ENCODE measurements at regions not wholly inside any gene's neighbourhood (a gene's known extent, or its start where the extent isn't known, plus 50 kb on each side); places are given as distances from the start of the nearest gene placed in this dataset.
"Not testable (repeated sequence)": the region's sequence is repeated elsewhere in the genome, so short reads cannot be mapped to it uniquely, and the experiment has no call there.

GRCh38 chr1:56248138-56248537 lies 331.2 kb downstream of the PLPP3 start:
- Histone ChIP-seq H3K27me3 (ENCODE audit: insufficient read depth, low read length) (no peaks in the 10 kb centered on the region), H2AFZ (ENCODE audit: low read depth, low read length) (no peak overlapping the region), H3K36me3 (ENCODE audit: insufficient read depth, low read length) (no peaks in the 10 kb centered on the region), H3K9me3 (ENCODE audit: low read length) (no peaks in the 10 kb centered on the region), H3K4me1 (ENCODE audit: insufficient read depth, low read length) (peaks cover 31% of the 10 kb centered on the region), H3K4me3 (ENCODE audit: low read length) (no peak overlapping the region)

GRCh38 chr1:56246726-56247125 lies 332.6 kb downstream of the PLPP3 start:
- H3K36me3 ChIP-seq (ENCODE audit: insufficient read depth, low read length); H3K27me3 ChIP-seq (ENCODE audit: insufficient read depth, low read length); H2AFZ ChIP-seq (ENCODE audit: low read depth, low read length); H3K9me3 ChIP-seq (ENCODE audit: low read length); H3K4me3 ChIP-seq (ENCODE audit: low read length): not testable (repeated sequence)
- H3K4me1 ChIP-seq (ENCODE audit: insufficient read depth, low read length), result peaks cover 24% of the 10 kb centered on the region

GRCh38 chr1:56240400-56240799 lies 339.0 kb downstream of the PLPP3 start:
- peaks cover 4% of the 10 kb centered on the region for H3K4me1 ChIP-seq (ENCODE audit: insufficient read depth, low read length)
- peaks cover 6% of the 10 kb centered on the region for H3K9me3 ChIP-seq (ENCODE audit: low read length)
- H3K27me3 ChIP-seq (ENCODE audit: insufficient read depth, low read length), result no peaks in the 10 kb centered on the region
- no peak overlapping the region for H2AFZ ChIP-seq (ENCODE audit: low read depth, low read length)
- H3K36me3 ChIP-seq (ENCODE audit: insufficient read depth, low read length), result no peaks in the 10 kb centered on the region
- H3K4me3 ChIP-seq (ENCODE audit: low read length), result no peak overlapping the region

GRCh38 chr1:56237491-56238064 lies 341.8 kb downstream of the PLPP3 start:
- no peaks in the 10 kb centered on the region for H3K36me3 ChIP-seq (ENCODE audit: insufficient read depth, low read length)
- peaks cover 4% of the 10 kb centered on the region for H3K9me3 ChIP-seq (ENCODE audit: low read length)
- H3K27me3 ChIP-seq (ENCODE audit: insufficient read depth, low read length), result no peaks in the 10 kb centered on the region
- H3K4me1 ChIP-seq (ENCODE audit: insufficient read depth, low read length), result peaks cover 4% of the 10 kb centered on the region
- no peak overlapping the region for H3K4me3 ChIP-seq (ENCODE audit: low read length)
- H2AFZ ChIP-seq (ENCODE audit: low read depth, low read length), result no peak overlapping the region

- no peaks in the 10 kb centered on the region for H3K36me3 ChIP-seq (ENCODE audit: insufficient read depth, low read length)
- no peaks in the 10 kb centered on the region for H3K27me3 ChIP-seq (ENCODE audit: insufficient read depth, low read length)
- H3K4me1 ChIP-seq (ENCODE audit: insufficient read depth, low read length), result peaks cover 4% of the 10 kb centered on the region
- H3K4me3 ChIP-seq (ENCODE audit: low read length), result no peak overlapping the region
- H2AFZ ChIP-seq (ENCODE audit: low read depth, low read length), result no peak overlapping the region
- H3K9me3 ChIP-seq (ENCODE audit: low read length), result peaks cover 3% of the 10 kb centered on the region
These were observed 342.7 kb downstream of the PLPP3 start for GRCh38 chr1:56236688-56237087.

- no peak overlapping the region for H3K4me3 ChIP-seq (ENCODE audit: low read length)
These were observed 343.4 kb downstream of the PLPP3 start for GRCh38 chr1:56235909-56236510.

GRCh38 chr1:56229186-56229585 lies 350.2 kb downstream of the PLPP3 start:
- Histone ChIP-seq H3K4me3 (ENCODE audit: low read length) (peak overlapping the region; percentile 1), H2AFZ (ENCODE audit: low read depth, low read length) (peak overlapping the region; percentile 42), H3K9me3 (ENCODE audit: low read length) (no peaks in the 10 kb centered on the region), H3K36me3 (ENCODE audit: insufficient read depth, low read length) (no peaks in the 10 kb centered on the region), H3K27me3 (ENCODE audit: insufficient read depth, low read length) (no peaks in the 10 kb centered on the region), H3K4me1 (ENCODE audit: insufficient read depth, low read length) (peaks cover 30% of the 10 kb centered on the region)

More at GRCh38 chr1:56235909-56236510, 343.4 kb downstream of the PLPP3 start:
- Histone ChIP-seq H3K4me1 (ENCODE audit: insufficient read depth, low read length) (peaks cover 4% of the 10 kb centered on the region), H3K9me3 (ENCODE audit: low read length) (peaks cover 3% of the 10 kb centered on the region), H2AFZ (ENCODE audit: low read depth, low read length) (no peak overlapping the region), H3K36me3 (ENCODE audit: insufficient read depth, low read length) (no peaks in the 10 kb centered on the region), H3K27me3 (ENCODE audit: insufficient read depth, low read length) (no peaks in the 10 kb centered on the region)

- H3K27me3 ChIP-seq (ENCODE audit: insufficient read depth, low read length), result no peaks in the 10 kb centered on the region
- H2AFZ ChIP-seq (ENCODE audit: low read depth, low read length), result no peak overlapping the region
- no peaks in the 10 kb centered on the region for H3K9me3 ChIP-seq (ENCODE audit: low read length)
- H3K36me3 ChIP-seq (ENCODE audit: insufficient read depth, low read length), result no peaks in the 10 kb centered on the region
- no peak overlapping the region for H3K4me3 ChIP-seq (ENCODE audit: low read length)
- peaks cover 30% of the 10 kb centered on the region for H3K4me1 ChIP-seq (ENCODE audit: insufficient read depth, low read length)
These were observed 351.5 kb downstream of the PLPP3 start for GRCh38 chr1:56227886-56228285.

- no peak overlapping the region for H2AFZ ChIP-seq (ENCODE audit: low read depth, low read length)
- no peaks in the 10 kb centered on the region for H3K9me3 ChIP-seq (ENCODE audit: low read length)
- H3K27me3 ChIP-seq (ENCODE audit: insufficient read depth, low read length), result no peaks in the 10 kb centered on the region
- no peaks in the 10 kb centered on the region for H3K36me3 ChIP-seq (ENCODE audit: insufficient read depth, low read length)
- H3K4me3 ChIP-seq (ENCODE audit: low read length), result no peak overlapping the region
- peaks cover 30% of the 10 kb centered on the region for H3K4me1 ChIP-seq (ENCODE audit: insufficient read depth, low read length)
These were observed 352.0 kb downstream of the PLPP3 start for GRCh38 chr1:56227401-56227800.

- Histone ChIP-seq H3K36me3 (ENCODE audit: insufficient read depth, low read length) (no peaks in the 10 kb centered on the region), H3K4me3 (ENCODE audit: low read length) (no peak overlapping the region), H3K9me3 (ENCODE audit: low read length) (no peaks in the 10 kb centered on the region), H2AFZ (ENCODE audit: low read depth, low read length) (no peak overlapping the region), H3K4me1 (ENCODE audit: insufficient read depth, low read length) (peaks cover 30% of the 10 kb centered on the region), H3K27me3 (ENCODE audit: insufficient read depth, low read length) (no peaks in the 10 kb centered on the region)
These were observed 353.2 kb downstream of the PLPP3 start for GRCh38 chr1:56225964-56226815.

GRCh38 chr1:56223968-56224367 lies 355.4 kb downstream of the PLPP3 start:
- Histone ChIP-seq H3K9me3 (ENCODE audit: low read length) (peaks cover 2% of the 10 kb centered on the region), H3K27me3 (ENCODE audit: insufficient read depth, low read length) (no peaks in the 10 kb centered on the region), H3K4me1 (ENCODE audit: insufficient read depth, low read length) (peaks cover 16% of the 10 kb centered on the region), H2AFZ (ENCODE audit: low read depth, low read length) (no peak overlapping the region), H3K4me3 (ENCODE audit: low read length) (no peak overlapping the region), H3K36me3 (ENCODE audit: insufficient read depth, low read length) (no peaks in the 10 kb centered on the region)

GRCh38 chr1:56222914-56223540 lies 356.3 kb downstream of the PLPP3 start:
- H3K36me3 ChIP-seq (ENCODE audit: insufficient read depth, low read length), result no peaks in the 10 kb centered on the region
- no peaks in the 10 kb centered on the region for H3K27me3 ChIP-seq (ENCODE audit: insufficient read depth, low read length)
- no peak overlapping the region for H3K4me3 ChIP-seq (ENCODE audit: low read length)
- no peak overlapping the region for H2AFZ ChIP-seq (ENCODE audit: low read depth, low read length)
- H3K9me3 ChIP-seq (ENCODE audit: low read length), result peaks cover 2% of the 10 kb centered on the region
- H3K4me1 ChIP-seq (ENCODE audit: insufficient read depth, low read length), result peaks cover 7% of the 10 kb centered on the region

GRCh38 chr1:56220021-56220420 lies 359.3 kb downstream of the PLPP3 start:
- no peak overlapping the region for H2AFZ ChIP-seq (ENCODE audit: low read depth, low read length)
- peaks cover 2% of the 10 kb centered on the region for H3K4me1 ChIP-seq (ENCODE audit: insufficient read depth, low read length)
- peaks cover 2% of the 10 kb centered on the region for H3K9me3 ChIP-seq (ENCODE audit: low read length)
- H3K36me3 ChIP-seq (ENCODE audit: insufficient read depth, low read length), result no peaks in the 10 kb centered on the region
- H3K27me3 ChIP-seq (ENCODE audit: insufficient read depth, low read length), result no peaks in the 10 kb centered on the region
- no peak overlapping the region for H3K4me3 ChIP-seq (ENCODE audit: low read length)

Data from neuron (in vitro differentiated cells).